ENCODE measurements at regions not wholly inside any gene's neighbourhood (a gene's known extent, or its start where the extent isn't known, plus 50 kb on each side); places are given as distances from the start of the nearest gene placed in this dataset.

DNA sequence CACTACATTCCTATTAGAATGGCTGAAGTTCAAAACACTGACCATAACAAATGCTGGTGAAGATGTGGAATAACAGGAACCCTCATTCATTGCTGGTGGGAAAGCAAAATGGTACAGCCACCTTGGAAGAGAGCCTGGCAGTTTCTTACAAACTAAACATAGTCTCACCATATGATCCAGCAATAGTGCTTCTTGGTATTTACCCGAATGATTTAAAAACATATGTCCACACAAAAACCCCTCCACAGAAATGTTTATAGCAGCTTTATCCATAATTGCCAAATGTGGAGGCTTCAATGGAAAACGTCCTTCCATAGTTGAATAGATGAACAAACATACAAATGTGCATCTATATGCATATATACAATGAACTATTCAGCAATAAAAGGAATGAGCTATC is 330.8 kb downstream of the BTBD3 start:
- no peak for TF ChIP-seq POLR2AphosphoS5 (IDR thresholded peaks at IDR 0.05; ENCODE audit: low read depth, low read length)
- no peak for TF ChIP-seq TAF1 (IDR thresholded peaks at IDR 0.05; ENCODE audit: low read depth, low read length)
- no peak for TF ChIP-seq SPI1 (IDR thresholded peaks at IDR 0.05; ENCODE audit: low read depth, low read length)
- no peak for TF ChIP-seq POU2F2 (IDR thresholded peaks at IDR 0.05; ENCODE audit: low read depth, low read length)
- no peak for TF ChIP-seq POLR2A (IDR thresholded peaks at IDR 0.05; ENCODE audit: low read depth, low read length)

Measured in GM12891 (cell line).